Fibroblast of skin of left quadriceps (primary cell): ENCODE measurements at regions not wholly inside any gene's neighbourhood (a gene's known extent, or its start where the extent isn't known, plus 50 kb on each side); places are given as distances from the start of the nearest gene placed in this dataset.
"Not testable (repeated sequence)": the region's sequence is repeated elsewhere in the genome, so short reads cannot be mapped to it uniquely, and the experiment has no call there.

Experiments used
- DNase-seq, 2 experiments: peaks; one replicate each; pipeline ENCODE4 v3.0.0-alpha.2; 2013; ENCODE audit warnings: low read depth in 2 of 2

DNA sequence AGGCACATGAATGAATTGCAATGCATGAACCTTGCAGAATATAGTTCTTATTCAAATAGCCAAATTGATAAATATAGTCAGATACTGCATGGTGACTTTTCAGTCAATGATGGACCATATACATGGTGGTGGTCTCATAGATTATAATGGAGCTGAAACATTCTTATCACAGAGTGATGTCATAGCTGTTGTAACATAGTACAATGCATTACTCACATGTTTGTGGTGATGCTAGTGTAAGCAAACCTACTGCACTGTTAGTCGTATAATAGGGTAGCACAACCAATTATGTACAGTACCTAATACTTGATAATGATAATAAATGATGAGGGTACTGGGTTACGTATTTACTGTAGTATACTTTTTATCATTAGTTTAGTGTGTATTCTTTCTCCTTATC is 280.3 kb downstream of the BCAT1 start:
- DNase-seq, result no peak

- no peak for DNase-seq
These were observed 284.6 kb downstream of the BCAT1 start for GRCh38 chr12:24664161-24664880.

- no peak for DNase-seq
These were observed 287.2 kb downstream of the BCAT1 start for GRCh38 chr12:24661657-24662096.

DNA sequence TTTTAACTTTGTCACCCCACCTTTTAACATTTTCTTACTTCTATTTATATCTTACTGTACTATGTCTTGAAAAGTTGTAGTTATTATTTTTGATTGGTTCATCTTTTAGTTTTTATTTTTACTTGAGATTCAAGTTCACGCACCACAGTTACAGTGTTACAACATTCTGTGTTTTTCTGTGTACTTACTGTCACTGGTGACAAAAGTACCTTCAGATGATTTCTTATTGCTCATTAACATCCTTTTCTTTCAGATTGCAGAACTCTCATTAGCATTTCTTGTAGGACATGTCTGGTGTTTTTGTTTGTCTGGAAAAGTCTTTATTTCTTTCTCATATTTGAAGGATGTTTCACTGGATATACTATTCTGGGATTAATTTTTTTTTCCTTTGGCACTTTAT is 289.9 kb downstream of the BCAT1 start:
- DNase-seq, result no peak

DNA sequence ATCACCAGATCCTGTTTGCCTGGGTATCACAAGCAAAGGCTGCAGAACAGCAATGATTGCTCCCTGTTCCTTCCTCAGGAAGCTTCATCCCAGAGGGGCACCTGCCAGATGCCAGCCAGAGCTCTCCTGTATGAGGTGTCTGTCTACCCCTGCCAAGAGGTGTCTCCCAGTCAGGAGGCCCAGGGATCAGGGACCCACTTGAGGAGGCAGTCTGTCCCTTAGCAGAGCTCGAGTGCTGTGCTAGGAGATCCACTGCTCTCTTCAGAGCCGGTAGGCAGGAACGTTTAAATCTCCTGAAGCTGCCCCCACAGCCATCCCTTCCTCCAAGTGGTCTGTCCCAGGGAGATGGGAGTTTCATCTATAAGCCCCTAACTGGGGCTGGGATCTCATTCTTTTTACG is 294.6 kb downstream of the BCAT1 start:
- DNase-seq, result not testable (repeated sequence)

DNA sequence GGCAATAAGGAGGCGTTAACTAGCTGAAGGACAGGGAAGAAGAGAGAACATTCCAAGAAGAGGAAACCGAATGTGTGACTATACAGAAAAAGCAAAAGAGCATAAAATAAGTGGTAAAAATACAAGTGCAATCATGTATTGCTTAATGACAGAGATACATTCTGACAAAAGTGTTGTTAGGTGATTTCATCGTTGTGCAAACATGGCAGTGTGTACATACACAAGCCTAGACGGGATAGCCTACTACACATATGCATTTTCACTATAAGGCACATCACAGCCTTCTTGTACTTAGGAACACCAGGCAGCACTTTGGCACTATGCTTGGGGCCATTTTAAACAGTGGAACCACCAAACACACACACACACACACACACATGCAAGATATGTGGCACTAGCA is 299.3 kb downstream of the BCAT1 start:
- DNase-seq, result no peak

DNA sequence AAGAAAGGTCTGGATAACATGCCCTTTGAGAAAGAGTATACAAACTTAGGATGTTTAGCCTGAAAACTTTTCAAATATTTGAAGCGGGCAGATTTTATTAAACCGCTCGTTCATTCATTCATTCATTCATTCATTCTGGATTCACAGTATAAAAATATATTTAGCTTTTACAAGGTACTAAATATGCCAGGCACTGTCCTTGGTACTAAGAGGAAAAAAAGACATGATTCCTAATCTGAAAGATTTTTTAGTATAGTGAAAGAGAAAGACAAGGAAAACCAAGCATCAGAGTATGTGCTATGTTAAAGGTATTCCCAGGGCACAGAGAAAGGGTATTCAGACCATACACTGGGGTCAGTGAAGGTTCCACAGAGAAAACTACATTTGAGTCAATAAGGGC is 299.7 kb downstream of the BCAT1 start:
- no peak for DNase-seq

DNA sequence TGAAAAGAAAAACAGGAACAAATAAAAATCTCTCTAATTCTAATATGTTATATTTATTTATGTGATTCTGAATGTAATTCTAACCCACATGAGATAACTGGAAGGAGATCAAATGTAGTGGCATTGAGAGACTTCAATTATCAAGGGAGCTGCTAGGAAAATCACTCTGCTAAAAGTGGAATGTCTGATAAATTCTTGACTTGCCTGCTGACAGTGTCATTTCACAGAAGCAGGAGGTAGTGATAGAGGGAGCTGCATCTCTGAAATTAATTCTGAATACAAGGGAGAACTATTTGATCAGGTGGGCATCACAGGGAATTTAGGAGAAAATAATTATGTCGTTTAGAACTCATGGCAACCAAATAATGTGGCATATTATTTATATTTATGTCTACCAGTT is 303.6 kb downstream of the BCAT1 start:
- no peak for DNase-seq

GRCh38 chr12:24643120-24644119 is 305.5 kb downstream of the BCAT1 start:
- no peak for DNase-seq

GRCh38 chr12:24639641-24640040 is 309.3 kb downstream of the BCAT1 start:
- no peak for DNase-seq

- no peak for DNase-seq
These were observed 316.4 kb downstream of the BCAT1 start for GRCh38 chr12:24632466-24632865.

GRCh38 chr12:24631676-24632426 is 317.1 kb downstream of the BCAT1 start:
- DNase-seq, result no peak

- DNase-seq, result no peak
These were observed 318.0 kb downstream of the BCAT1 start for GRCh38 chr12:24630856-24631255.

DNA sequence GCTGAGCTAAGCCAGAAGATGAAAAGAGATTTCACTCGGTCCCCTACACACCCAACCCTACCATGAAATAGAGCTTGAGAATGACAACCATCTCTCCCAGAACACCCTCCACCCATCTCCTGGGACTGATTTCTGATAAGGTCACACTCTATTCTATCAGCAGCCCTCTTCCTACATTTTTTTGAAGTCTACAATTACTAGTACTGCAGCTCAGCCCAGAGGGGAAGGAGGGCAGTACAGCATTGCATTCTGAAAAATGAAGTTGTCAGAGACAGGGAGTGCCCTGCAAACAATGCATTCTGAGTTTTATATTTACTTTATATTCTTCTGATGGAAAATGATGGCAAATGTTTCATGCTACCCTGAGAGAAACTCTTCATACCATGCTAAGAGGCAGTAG is 318.5 kb downstream of the BCAT1 start:
- no peak for DNase-seq

DNA sequence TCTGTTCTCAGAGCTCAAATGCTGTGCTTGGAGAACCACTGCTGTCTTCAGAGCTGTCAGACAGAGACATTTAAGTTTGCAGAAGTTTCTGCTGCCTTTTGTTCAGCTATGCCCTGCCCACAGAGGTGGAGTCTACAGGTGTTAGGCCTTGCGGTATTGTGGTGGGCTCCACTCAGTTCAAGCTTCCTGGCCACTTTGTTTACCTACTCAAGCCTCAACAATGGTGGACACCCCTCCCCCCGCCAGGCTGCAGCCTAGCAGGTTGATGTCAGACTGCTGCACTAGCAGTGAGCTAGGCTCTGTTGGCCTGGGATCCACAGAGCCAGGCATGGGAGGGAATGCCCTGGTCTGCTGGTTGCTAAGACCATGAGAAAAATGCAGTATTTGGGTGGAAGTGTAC is 323.8 kb downstream of the BCAT1 start:
- no peak for DNase-seq

GRCh38 chr12:24619954-24620353 is 328.9 kb downstream of the BCAT1 start:
- DNase-seq, result not testable (repeated sequence)

DNA sequence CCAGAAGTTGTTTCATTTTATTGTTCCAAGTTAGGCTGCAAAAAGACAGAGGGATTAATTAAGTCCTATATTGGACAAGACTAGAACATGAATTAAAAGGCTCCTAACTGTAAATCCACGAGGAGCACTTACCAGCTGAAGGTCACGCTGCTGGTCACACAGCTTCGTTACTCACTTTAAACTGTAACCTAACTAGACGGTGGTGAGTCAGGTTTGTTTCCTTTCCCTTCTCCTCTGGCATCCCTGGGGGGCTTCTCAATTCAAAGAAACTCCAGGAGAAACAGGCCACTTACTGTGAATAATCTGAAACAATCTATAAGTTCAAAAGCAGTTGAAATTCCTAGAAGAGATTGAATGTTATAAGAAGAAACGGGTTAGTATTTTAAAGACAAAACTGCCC is 331.4 kb downstream of the BCAT1 start:
- DNase-seq, result no peak

DNA sequence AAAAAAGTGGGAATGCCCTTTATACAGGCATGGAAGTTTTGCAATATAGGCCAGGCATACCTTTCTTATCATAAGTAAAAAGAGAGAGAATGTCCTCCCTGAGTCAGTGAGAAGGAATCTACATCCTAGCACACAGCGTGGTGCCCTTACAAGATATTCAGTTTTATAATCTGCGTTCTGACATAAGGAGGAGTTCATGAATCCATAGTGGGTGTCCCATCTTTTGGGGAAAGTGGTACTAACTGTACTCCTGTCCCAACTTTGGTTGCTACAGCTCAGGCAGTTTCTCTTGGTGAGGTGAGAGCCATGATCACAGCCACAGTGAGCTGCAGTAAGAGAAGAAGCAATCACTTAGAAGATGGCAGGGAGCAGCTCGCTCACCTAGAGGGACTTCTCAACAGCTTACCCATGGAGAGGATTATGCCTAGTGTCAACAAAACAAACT is 332.9 kb downstream of the BCAT1 start:
- no peak for DNase-seq

DNA sequence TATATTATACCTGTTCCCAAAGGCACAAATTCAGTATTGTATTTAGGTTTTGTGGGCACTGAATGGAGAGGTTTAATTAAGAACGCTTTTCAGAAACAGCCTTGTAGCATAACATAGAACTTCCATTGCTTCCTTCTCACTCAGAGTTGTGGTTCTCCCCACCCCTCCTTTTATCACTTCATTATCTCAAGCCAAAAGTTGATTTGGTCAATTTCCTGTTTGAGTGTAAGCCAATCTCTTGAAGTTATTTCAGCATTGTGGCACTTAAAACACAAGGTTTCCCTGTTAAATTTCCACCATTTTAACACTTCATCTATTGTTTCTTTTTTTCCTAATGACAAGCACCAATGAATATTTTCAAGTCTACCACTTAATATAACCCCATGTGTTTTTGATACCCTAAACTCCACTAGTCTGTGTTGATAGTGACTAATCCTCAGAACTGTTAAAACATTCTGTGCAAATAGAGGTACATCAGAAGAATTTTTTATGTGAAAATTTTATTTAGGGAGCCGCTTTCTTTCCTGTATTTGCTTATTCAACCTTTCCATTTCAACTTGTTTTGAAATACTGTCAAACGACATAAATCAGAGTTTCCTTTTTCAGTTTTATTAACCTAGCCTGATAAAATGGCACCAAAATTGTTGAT is 340.1 kb downstream of the BCAT1 start:
- peak in 1 of 2 experiments; percentile 11 for DNase-seq

DNA sequence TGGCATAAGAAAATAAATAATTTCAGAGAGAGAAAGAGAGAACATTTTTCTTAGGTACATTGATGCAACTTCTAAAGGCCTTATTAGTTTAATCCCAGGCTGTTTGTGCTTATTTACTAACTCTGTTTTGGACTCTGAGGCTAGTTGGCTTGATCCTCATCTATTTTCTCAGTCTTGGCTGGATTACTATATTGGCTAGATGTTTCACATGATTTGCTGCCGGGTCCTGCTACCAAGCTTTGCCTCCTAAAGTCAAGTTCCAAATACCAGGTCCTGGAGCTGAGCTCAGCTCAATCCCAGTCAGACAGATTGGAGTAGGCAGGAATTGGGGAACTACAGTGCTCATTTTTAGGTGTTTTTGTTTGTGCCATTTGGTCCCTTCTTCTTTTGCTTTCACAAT is 340.8 kb downstream of the BCAT1 start:
- DNase-seq, result no peak

- DNase-seq, result no peak
These were observed 343.0 kb downstream of the BCAT1 start for GRCh38 chr12:24605916-24606315.

DNA sequence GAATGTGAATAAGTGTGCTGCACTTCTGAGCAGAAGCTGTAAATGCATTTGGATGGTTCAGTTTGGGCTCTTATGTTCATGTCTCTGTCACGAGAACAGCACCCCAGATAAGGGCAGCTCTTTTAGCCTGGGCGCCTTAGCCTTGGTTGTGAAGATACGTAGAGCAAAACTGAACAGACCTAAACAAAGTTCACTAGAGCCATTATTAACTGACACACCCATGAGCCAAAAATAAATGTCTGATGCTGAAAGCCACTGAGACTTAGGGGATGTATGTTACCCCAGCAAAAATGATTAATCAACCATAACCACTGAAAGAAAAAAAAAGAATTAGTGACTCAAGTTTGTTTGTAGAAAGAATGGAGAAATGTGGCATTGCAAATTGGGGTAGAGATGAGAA is 343.4 kb downstream of the BCAT1 start:
- DNase-seq, result no peak
